OCI-LY3 (cell line): ENCODE measurements at regions not wholly inside any gene's neighbourhood (a gene's known extent, or its start where the extent isn't known, plus 50 kb on each side); places are given as distances from the start of the nearest gene placed in this dataset.

ENCODE experiments used
- CTCF ChIP-seq: fragments of 200-600, 300-600 bp; sonication (generic); IDR thresholded peaks from 2 replicates; pipeline ENCODE4 v1.5.1; 2014; ENCODE audit warnings: antibody characterized with exemption, low read length, low read depth
- EZH2phosphoT487 ChIP-seq: fragments of 200-600 bp; shearing (Covaris generic); IDR thresholded peaks from 2 replicates; pipeline ENCODE4 v1.6.1; 2018; ENCODE audit warnings: antibody characterized with exemption, mixed run types, low read depth

DNA sequence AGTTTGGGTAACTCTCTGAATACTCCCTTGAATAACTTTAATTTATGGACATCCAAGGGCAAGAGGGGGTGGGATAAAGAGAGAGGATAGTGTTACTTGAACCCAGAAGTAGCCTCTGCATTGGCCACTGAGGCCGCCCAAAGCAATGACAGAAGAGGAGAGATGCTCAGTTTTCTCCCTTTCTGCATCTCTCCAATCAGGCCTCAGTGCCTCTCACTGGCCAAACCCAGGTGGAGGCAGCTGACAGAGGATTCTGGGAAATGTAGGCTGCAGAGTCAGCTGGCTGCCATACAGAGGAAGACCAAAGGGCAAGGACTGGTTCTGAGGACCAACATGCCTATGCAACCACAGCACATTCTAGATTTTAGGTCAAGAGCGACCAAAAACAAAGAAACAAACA is 719.4 kb downstream of the MAT2B start:
- no peak for TF ChIP-seq CTCF
- TF ChIP-seq EZH2phosphoT487: no peak
